ENCODE measurements at regions not wholly inside any gene's neighbourhood (a gene's known extent, or its start where the extent isn't known, plus 50 kb on each side); places are given as distances from the start of the nearest gene placed in this dataset.

GRCh38 chr11:129584316-129584715, 208.7 kb downstream of the BARX2 start:
- TF ChIP-seq CTCF (IDR thresholded peaks at IDR 0.05; ENCODE audit: low read depth, low read length) (no peak), MAX (IDR thresholded peaks at IDR 0.05; ENCODE audit: low read depth, low read length) (no peak), POLR2A (IDR thresholded peaks at IDR 0.05; ENCODE audit: extremely low read depth, insufficient read length) (no peak), MYC (IDR thresholded peaks at IDR 0.05; ENCODE audit: low read depth, low read length) (no peak)

Data from NB4 (cell line).